ENCODE measurements at regions not wholly inside any gene's neighbourhood (a gene's known extent, or its start where the extent isn't known, plus 50 kb on each side); places are given as distances from the start of the nearest gene placed in this dataset.

DNA sequence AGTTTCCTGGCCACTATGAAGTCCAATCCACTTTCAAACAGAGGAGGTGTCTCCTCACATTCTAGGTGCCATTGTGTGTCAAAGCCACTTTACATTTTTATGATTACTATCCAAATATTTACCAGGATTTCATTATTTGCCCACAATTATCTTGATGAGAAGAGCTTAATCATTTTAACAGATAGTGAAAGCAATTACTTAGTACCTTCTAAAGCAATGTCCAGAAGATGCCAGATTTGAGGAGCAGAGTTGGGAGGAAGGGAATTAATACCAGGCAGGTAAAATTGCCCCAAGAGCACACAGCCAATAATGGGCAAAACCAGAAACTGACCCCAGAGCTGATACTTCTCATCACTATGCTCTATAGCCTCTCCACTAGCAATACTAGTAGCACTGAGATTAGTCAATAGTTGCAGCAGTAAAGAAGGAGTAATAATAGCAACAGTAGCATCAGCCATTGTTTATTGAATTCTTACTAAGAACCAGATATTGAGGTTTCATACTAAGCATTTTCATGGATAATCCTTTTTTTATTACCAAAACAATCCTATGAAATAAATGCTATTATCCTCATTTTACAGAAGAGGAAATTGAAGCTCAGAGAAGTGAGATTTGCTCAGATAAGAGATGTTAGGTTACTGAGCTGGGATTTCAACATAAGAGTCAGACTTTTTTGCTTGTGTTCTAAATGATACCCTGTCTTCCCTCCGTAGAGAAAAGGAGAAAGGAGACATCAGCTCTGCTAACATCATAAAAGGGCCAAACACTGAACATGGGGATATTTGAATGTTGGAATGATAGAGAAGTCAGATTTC lies 509.3 kb upstream of the CFAP20DC start:
- BruUV-seq (replicated peaks): no TSS peak
- Histone ChIP-seq H3K9me3 (replicated peaks; ENCODE audit: control insufficient read depth, insufficient read depth, low read length) (no peaks in the 10 kb centered on the region; the same call in 2 of the 3 replicates), H3K9ac (ENCODE audit: control insufficient read depth, insufficient read depth, low read length) (no peak overlapping the region), H3K27ac (ENCODE audit: control insufficient read depth, insufficient read depth) (no peak overlapping the region), H3K36me3 (ENCODE audit: control insufficient read depth in 2 of 2, insufficient read depth in 2 of 2, low read length in 1 of 2) (no peaks in the 10 kb centered on the region), H3K27me3 (replicated peaks in 1 of 2; ENCODE audit: control insufficient read depth in 2 of 2, insufficient read depth in 2 of 2, low read length in 1 of 2) (no peaks in the 10 kb centered on the region; a peak in 1 of 4 replicates), H4K20me1 (ENCODE audit: control insufficient read depth, insufficient read depth) (no peaks in the 10 kb centered on the region), H2AFZ (ENCODE audit: control insufficient read depth, low read depth, low read length) (no peak overlapping the region), H3K4me2 (ENCODE audit: control insufficient read depth, insufficient read depth) (no peak overlapping the region), H3K79me2 (ENCODE audit: control insufficient read depth, insufficient read depth, low read length) (no peaks in the 10 kb centered on the region), H3K4me3 (no peak overlapping the region), H3K4me1 (ENCODE audit: control insufficient read depth, insufficient read depth, low read length) (no peaks in the 10 kb centered on the region)
- ChIA-PET CTCF (interaction anchor here (0.9 to 3.0 kb wide), 3 partner anchors 9 to 16 kb away, joined by 3 to 9 read pairs (median 3); no protein-coding TSS in a partner anchor), POLR2A (interaction anchor here (1.2 kb wide), 1 partner anchor 11 kb away, joined by 4 read pairs; no protein-coding TSS in a partner anchor), SMC1A (ENCODE audit: uncharacterized antibody, unreplicated experiment) (interaction anchor here (0.5 to 6.0 kb wide), 6 partner anchors 13 to 102 kb away, joined by 3 to 54 read pairs (median 4); no protein-coding TSS in a partner anchor), RAD21 (ENCODE audit: unreplicated experiment) (no interaction called here)
- in situ Hi-C loops (cut with MboI): no loop called here
- no peak for ATAC-seq
- intact Hi-C loops (cut with micrococcal nuclease; ENCODE audit: unreplicated experiment): no loop called here
- 0% methylated on average over 1 of the region's 1 CpG for WGBS (ENCODE audit: insufficient coverage, insufficient replicate concordance, low lambda C conversion rate, missing lambda C conversion rate)
- no peak for DNase-seq (ENCODE audit: low read depth, low spot score)
- FAIRE-seq: no peak
- TF ChIP-seq NR2C2 (IDR thresholded peaks at IDR 0.05; ENCODE audit: borderline replicate concordance, control insufficient read depth, insufficient read length, low read depth): no peak
- TF ChIP-seq WRNIP1 (IDR thresholded peaks at IDR 0.05; ENCODE audit: borderline replicate concordance, low read depth, low read length): no peak
- TF ChIP-seq, protein P1, sequence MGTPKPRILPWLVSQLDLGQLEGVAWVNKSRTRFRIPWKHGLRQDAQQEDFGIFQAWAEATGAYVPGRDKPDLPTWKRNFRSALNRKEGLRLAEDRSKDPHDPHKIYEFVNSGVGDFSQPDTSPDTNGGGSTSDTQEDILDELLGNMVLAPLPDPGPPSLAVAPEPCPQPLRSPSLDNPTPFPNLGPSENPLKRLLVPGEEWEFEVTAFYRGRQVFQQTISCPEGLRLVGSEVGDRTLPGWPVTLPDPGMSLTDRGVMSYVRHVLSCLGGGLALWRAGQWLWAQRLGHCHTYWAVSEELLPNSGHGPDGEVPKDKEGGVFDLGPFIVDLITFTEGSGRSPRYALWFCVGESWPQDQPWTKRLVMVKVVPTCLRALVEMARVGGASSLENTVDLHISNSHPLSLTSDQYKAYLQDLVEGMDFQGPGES (IDR thresholded peaks at IDR 0.05): no peak
- TF ChIP-seq, protein P2, sequence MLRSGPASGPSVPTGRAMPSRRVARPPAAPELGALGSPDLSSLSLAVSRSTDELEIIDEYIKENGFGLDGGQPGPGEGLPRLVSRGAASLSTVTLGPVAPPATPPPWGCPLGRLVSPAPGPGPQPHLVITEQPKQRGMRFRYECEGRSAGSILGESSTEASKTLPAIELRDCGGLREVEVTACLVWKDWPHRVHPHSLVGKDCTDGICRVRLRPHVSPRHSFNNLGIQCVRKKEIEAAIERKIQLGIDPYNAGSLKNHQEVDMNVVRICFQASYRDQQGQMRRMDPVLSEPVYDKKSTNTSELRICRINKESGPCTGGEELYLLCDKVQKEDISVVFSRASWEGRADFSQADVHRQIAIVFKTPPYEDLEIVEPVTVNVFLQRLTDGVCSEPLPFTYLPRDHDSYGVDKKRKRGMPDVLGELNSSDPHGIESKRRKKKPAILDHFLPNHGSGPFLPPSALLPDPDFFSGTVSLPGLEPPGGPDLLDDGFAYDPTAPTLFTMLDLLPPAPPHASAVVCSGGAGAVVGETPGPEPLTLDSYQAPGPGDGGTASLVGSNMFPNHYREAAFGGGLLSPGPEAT (IDR thresholded peaks at IDR 0.05; ENCODE audit: low read depth): no peak
- TF ChIP-seq NR2F1 (conservative IDR thresholded peaks at IDR 0.05): no peak
- TF ChIP-seq BHLHE40 (IDR thresholded peaks at IDR 0.05; ENCODE audit: borderline replicate concordance in 1 of 2, low read depth in 2 of 2, low read length in 1 of 2): no peak
- no peak for TF ChIP-seq NFIC (IDR thresholded peaks at IDR 0.05; ENCODE audit: low read depth, low read length)
- no peak for TF ChIP-seq RUNX3 (IDR thresholded peaks at IDR 0.05; ENCODE audit: low read length)
- TF ChIP-seq, protein P3, sequence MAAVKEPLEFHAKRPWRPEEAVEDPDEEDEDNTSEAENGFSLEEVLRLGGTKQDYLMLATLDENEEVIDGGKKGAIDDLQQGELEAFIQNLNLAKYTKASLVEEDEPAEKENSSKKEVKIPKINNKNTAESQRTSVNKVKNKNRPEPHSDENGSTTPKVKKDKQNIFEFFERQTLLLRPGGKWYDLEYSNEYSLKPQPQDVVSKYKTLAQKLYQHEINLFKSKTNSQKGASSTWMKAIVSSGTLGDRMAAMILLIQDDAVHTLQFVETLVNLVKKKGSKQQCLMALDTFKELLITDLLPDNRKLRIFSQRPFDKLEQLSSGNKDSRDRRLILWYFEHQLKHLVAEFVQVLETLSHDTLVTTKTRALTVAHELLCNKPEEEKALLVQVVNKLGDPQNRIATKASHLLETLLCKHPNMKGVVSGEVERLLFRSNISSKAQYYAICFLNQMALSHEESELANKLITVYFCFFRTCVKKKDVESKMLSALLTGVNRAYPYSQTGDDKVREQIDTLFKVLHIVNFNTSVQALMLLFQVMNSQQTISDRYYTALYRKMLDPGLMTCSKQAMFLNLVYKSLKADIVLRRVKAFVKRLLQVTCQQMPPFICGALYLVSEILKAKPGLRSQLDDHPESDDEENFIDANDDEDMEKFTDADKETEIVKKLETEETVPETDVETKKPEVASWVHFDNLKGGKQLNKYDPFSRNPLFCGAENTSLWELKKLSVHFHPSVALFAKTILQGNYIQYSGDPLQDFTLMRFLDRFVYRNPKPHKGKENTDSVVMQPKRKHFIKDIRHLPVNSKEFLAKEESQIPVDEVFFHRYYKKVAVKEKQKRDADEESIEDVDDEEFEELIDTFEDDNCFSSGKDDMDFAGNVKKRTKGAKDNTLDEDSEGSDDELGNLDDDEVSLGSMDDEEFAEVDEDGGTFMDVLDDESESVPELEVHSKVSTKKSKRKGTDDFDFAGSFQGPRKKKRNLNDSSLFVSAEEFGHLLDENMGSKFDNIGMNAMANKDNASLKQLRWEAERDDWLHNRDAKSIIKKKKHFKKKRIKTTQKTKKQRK (IDR thresholded peaks at IDR 0.05; ENCODE audit: low read depth, low read length): no peak
- TF ChIP-seq MYC (IDR thresholded peaks at IDR 0.05; ENCODE audit: insufficient read depth, insufficient read length, insufficient replicate concordance, low read length, severe bottlenecking): no peak
- TF ChIP-seq, protein P4, sequence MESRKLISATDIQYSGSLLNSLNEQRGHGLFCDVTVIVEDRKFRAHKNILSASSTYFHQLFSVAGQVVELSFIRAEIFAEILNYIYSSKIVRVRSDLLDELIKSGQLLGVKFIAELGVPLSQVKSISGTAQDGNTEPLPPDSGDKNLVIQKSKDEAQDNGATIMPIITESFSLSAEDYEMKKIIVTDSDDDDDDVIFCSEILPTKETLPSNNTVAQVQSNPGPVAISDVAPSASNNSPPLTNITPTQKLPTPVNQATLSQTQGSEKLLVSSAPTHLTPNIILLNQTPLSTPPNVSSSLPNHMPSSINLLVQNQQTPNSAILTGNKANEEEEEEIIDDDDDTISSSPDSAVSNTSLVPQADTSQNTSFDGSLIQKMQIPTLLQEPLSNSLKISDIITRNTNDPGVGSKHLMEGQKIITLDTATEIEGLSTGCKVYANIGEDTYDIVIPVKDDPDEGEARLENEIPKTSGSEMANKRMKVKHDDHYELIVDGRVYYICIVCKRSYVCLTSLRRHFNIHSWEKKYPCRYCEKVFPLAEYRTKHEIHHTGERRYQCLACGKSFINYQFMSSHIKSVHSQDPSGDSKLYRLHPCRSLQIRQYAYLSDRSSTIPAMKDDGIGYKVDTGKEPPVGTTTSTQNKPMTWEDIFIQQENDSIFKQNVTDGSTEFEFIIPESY (IDR thresholded peaks at IDR 0.05): no peak
- no peak for TF ChIP-seq ATF7 (IDR thresholded peaks at IDR 0.05; ENCODE audit: low read depth)
- no peak for TF ChIP-seq NFXL1 (IDR thresholded peaks at IDR 0.05; ENCODE audit: borderline replicate concordance)
- no peak for TF ChIP-seq ZNF384 (IDR thresholded peaks at IDR 0.05; ENCODE audit: borderline replicate concordance, low read depth, low read length)
- no peak for TF ChIP-seq SIN3A (IDR thresholded peaks at IDR 0.05; ENCODE audit: low read depth, low read length)
